Fibroblast of pulmonary artery (primary cell): ENCODE measurements at regions not wholly inside any gene's neighbourhood (a gene's known extent, or its start where the extent isn't known, plus 50 kb on each side); places are given as distances from the start of the nearest gene placed in this dataset.

ENCODE experiments used
- DNase-seq: peaks from one replicate; pipeline ENCODE4 v3.0.0-alpha.2; 2010; ENCODE audit warnings: low read depth
- H3K4me3 ChIP-seq: replicated peaks from 2 replicates; pipeline ENCODE4 v1.5.1; 2011; ENCODE audit warnings: low read depth, mild to moderate bottlenecking, control low read depth, low read length, moderate library complexity
- TF ChIP-seq, protein P1 (sequence below): IDR thresholded peaks from 2 replicates; pipeline ENCODE4 v1.5.1; 2011; ENCODE audit warnings: mild to moderate bottlenecking, control low read depth, low read length, inconsistent platforms; ENCODE audit errors: missing control alignments

- H3K4me3 ChIP-seq: no peak overlapping the region
- TF ChIP-seq, protein P1, sequence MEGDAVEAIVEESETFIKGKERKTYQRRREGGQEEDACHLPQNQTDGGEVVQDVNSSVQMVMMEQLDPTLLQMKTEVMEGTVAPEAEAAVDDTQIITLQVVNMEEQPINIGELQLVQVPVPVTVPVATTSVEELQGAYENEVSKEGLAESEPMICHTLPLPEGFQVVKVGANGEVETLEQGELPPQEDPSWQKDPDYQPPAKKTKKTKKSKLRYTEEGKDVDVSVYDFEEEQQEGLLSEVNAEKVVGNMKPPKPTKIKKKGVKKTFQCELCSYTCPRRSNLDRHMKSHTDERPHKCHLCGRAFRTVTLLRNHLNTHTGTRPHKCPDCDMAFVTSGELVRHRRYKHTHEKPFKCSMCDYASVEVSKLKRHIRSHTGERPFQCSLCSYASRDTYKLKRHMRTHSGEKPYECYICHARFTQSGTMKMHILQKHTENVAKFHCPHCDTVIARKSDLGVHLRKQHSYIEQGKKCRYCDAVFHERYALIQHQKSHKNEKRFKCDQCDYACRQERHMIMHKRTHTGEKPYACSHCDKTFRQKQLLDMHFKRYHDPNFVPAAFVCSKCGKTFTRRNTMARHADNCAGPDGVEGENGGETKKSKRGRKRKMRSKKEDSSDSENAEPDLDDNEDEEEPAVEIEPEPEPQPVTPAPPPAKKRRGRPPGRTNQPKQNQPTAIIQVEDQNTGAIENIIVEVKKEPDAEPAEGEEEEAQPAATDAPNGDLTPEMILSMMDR: no peak
- DNase-seq: no peak
Measured at GRCh38 chr6:111993342-111993741, 60.6 kb upstream of the CCN6 start.

DNA sequence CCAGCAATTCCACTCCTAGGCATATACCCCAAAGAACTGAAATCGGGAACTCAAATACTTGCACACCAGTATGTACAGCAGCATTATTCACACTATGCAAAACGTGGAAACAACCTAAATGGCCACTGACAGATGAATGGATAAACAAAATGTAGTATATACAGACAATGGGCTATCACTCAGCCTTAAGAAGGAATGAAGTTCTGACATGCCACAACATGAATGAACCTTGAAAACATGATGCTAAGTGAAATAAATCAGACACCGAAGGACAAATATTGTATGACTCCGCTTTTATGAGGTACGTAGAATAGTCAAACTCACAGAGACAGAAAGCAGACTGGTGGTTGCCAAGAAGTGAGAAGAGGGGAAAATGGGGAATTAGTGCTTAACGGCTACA, 59.1 kb upstream of the CCN6 start:
- TF ChIP-seq, protein P1: no peak
- DNase-seq: no peak
- no peak overlapping the region for H3K4me3 ChIP-seq

DNA sequence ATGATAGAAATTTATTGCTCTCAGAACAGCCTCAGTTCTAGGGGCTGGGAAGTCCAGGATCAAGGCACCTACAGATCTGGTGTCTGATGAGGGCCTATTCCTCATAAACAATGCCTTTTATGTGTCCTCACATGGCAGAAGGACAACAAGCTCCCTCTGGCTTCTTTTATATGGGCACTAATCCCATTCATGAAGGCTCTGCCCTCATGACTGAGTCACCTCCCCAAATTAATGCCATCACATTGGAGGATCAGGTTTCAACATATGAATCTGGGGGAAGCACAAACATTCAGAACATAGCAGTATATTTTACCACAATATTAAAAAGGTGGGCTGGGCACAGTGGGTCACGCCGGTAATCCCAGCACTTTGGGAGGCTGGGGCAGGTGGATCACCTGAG, 58.5 kb upstream of the CCN6 start:
- no peak for DNase-seq
- no peak overlapping the region for H3K4me3 ChIP-seq
- TF ChIP-seq, protein P1: no peak

DNA sequence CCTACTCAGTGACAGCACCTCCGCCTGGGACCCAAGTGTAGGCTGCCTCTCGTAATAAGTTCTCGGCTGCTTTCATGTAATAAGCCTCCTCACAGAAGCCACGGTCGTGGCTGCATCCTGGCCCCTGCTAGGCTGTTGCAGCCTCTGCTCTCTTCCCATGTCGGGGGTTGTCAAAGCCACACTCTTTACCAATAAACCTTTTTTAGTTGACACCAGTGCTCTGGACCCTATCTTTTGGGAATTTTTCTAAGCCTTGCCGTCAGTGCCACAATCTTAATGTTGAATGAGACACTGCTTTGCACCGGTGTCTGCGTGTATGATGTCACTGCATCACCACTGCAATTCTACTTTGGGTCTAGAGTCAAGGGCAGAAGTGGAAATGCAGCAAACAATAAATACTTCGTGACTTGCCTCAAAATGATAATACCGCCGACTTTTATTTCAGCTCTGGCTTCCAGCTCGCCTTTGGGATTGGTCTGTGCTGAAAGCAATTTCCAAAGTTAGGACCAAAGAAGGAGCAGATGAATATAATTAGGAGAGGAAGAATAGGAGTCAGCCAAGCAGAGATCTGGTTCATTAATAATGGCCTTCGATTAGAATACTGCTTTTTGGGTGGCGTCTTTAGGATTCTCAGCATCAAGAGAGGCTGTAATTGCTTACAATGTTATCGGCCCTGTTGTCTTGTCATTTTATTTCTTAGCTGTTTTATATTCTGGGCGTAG, 57.6 kb upstream of the CCN6 start:
- no peak overlapping the region for H3K4me3 ChIP-seq
- DNase-seq: no peak
- TF ChIP-seq, protein P1: no peak

GRCh38 chr6:111997078-111997852, 56.6 kb upstream of the CCN6 start:
- peak; percentile 89 for DNase-seq
- TF ChIP-seq, protein P1: peak; percentile 94
- no peak overlapping the region for H3K4me3 ChIP-seq

GRCh38 chr6:111997853-111998208, 56.1 kb upstream of the CCN6 start:
- TF ChIP-seq, protein P1: no peak
- DNase-seq: no peak
- no peak overlapping the region for H3K4me3 ChIP-seq
